ENCODE measurements at regions not wholly inside any gene's neighbourhood (a gene's known extent, or its start where the extent isn't known, plus 50 kb on each side); places are given as distances from the start of the nearest gene placed in this dataset.
"Not testable (repeated sequence)": the region's sequence is repeated elsewhere in the genome, so short reads cannot be mapped to it uniquely, and the experiment has no call there.

- no peak for DNase-seq
Observed at GRCh38 chr3:165716592-165716991, 120.6 kb downstream of the BCHE start.

DNA sequence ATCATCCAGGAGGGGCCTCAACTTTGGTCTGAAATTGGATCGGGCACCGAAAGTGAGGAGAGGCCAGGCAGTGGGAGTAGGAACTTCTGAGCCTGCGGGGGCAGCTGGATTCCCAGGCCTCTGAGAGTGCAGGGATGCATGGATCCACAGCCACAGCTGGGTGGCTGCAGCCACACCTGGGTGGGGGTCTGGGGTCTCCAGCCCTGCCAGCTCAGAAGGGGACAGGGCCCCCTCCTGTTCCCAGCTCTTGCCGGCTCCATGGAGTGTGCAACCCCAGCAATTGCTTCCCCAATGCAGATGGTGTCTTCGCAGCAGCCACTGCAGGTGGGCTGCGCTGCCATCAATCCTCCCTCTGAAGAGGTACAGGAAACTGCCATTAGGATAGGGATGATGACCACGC, 123.7 kb downstream of the BCHE start:
- DNase-seq, result no peak

- no peak for DNase-seq
Observed at GRCh38 chr3:165712382-165712781, 124.8 kb downstream of the BCHE start.

DNA sequence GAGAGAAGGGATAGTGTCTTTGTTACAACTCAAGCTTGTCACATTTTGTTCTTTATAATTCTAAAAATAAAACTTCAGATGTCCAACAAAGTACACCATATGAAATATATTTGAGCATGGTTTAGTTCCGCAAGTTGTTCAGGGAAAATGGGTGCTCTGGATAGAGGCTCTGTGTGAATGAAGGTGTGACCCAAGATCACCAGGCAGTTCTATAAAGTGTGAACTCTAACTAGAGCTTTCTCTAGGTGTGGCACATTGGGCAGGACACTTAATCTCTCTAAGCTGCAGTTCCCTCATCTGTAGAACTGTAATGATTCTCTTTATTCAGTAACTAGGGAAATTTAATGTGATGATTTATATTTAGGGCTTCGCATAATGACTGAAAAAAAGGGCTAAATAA, 139.3 kb downstream of the BCHE start:
- DNase-seq, result no peak

- no peak for DNase-seq
Observed at GRCh38 chr3:165696496-165696895, 140.7 kb downstream of the BCHE start.

DNA sequence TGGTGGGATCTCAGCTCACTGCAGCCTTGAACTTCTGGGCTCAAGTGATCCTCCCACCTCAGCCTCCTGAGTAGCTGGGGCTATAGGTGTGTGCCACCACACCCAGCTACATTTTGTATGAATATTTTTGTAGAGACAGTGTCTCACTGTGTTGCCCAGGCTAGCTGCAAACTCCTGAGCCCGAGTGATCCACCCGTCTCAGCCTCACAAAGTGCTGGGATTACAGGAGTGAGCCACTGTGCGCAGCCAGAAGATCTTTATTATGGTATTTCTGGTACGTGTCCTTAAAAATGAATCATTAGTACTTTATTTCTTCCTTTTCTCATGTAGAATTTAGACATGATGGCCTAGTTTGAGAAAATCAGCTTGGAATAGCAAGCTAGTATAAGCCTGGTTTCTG, 153.3 kb downstream of the BCHE start:
- DNase-seq, result no peak

GRCh38 chr3:165682734-165683133, 154.5 kb downstream of the BCHE start:
- DNase-seq, result no peak

- no peak for DNase-seq
Observed at GRCh38 chr3:165669967-165670366, 167.3 kb downstream of the BCHE start.

GRCh38 chr3:165669504-165669903, 167.7 kb downstream of the BCHE start:
- DNase-seq, result no peak

DNA sequence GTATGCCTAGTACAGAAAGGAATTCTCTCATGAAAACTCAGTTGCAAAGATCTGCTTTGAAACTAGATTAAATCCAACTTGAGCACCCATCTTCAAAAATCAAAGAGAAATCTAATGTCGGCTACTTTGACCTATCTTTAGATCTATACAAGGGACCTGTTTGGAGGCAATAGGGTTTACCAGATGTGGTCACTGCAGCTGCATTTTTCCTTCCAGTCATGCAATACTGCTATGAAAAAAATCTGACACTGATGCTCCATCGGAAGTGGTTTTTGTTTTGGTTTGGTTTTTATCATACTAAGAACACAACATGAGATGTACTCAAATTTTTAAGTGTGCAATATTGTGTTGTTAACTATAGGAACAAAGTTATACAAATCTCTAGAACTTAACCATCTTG, 169.5 kb downstream of the BCHE start:
- no peak for DNase-seq

DNA sequence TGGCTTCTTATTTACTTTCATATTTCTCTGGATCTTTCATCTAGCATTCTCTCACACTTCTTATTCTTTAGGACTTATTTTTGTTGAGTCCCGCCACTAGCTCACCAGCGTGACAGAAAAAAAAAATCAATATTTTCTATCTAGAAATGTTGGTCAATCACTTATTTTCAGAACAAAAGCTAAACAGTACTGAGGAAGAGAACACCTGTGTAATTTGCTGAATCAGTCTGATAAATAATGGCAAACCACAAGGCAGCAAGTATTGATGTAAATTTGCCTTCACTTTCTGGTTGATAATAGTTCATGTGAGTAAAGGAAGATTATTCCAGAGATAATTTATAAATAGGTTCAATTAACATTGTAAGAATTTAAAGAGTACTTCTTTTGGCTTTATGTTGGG, 179.2 kb downstream of the BCHE start:
- DNase-seq, result no peak

DNA sequence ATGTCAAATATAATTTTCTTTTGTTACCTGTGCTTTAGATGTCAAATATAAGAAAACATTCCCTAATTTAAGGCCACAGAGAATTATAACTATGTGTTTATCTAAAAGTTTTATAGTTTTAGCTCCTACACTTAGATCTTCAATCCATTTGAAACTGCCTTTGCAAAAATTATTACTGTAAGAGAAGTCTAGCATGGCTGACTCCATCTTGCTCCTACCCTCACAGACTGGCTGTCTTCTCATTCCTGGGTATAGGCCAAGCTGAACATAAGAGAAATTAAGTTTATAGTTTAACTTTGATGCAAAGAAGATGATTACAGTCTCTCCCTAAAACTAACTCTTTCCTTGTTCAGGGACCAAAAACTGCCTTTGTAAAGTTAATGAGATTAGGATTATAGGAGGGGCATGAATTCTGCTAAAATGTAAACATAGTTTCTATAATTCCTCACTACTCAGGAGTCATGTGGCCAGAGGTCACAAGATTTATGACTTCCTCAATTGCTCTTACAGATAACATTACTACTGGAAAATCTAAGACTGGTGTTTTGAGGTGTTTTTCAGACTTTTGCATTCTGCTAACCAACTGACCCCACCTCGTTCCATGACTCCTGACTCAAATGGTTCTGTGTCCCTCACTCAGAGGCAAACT, 184.0 kb downstream of the BCHE start:
- DNase-seq, result no peak

GRCh38 chr3:165649282-165649681, 187.9 kb downstream of the BCHE start:
- not testable (repeated sequence) for DNase-seq

DNA sequence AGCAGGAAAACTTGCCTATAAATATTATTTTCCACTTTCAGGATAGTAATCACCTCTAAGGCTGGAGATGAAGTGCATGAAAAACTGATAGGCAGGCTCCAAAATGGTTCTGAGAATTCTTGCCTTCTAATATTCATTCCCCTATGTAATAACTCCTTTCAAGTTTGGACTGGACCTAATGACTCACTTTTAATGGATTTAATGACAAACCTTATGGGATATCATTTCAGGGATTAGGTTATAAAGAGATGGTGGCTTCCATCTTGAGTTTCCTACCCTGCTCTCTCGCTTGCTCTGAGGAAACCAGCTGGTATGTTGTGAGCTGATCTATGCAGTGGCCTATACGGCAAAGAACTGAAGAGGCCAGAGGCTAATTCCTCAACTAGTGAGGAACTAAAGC, 192.0 kb downstream of the BCHE start:
- no peak for DNase-seq

DNA sequence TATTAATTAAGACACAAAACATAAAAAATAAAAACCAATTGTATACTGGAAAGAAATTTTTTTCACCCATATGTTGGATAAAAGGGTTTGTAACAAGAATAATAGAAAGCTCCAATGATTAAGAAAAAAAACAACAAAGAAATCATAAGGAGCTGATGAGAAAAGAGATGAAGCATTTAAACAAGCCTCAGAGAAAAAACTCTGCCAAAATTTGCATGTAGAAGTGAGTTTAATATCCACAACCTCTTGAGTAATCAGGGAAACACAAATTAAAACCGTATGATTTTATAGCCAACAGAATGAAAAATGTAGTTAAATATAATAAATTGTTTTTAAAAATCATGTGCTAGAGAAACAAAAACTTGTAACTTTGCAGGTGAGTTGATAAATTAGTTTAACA, 192.9 kb downstream of the BCHE start:
- no peak for DNase-seq

GRCh38 chr3:165643425-165643824, 193.8 kb downstream of the BCHE start:
- peak in 1 of 2 experiments; percentile 51 for DNase-seq

GRCh38 chr3:165642761-165643420, 194.3 kb downstream of the BCHE start:
- DNase-seq, result peak; percentile 77 to 97

DNA sequence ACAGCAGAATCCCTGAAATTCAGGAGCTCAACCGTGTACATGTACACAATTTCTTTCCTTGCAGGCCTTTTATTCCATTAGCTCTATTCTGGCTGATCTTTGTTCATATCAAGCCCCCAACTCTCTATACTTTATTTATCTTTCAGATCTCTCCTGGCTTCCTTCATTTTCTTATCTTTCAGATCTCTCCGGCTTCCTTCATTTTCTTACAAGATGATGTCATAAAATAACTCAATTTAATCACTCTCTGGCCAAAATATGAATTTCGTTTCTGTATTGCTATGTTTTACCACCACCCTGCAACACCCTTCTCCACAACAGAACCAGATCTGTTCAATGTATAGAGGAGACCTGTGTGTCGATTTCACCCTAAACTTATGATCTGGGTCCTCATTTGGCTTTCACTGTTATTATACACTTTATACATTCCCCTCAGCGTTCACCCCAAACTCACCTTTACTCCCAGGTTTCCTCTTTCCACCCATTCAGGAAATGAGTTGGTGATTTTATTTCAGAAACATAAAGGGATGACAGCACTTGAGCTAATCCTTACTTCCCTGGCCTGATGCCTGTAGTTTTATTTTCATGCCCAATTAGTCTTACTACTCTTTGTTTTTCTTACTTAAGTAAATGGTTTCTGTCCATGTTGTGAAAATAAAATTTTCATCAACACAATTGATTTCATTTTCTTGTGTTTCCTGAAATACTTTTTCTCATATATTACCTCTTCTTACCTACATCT, 195.5 kb downstream of the BCHE start:
- DNase-seq, result no peak

DNA sequence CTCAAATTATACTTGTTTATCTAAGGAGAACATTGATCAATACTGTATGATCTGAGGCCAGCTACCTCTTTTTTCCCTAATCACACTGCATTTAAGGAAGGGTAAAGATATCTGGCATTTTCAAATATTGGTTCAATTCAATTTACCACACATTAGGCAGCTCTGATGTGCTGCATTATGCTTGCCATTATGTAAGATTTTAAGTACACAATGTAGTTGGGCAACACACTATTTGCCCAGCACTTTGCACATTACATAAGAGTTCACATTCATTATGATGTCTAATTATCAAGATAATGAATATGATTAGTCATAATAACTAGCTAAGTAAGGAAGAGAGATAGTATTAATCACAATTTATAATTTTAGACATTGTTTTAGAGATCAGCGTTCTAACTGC, 196.3 kb downstream of the BCHE start:
- DNase-seq, result no peak

GRCh38 chr3:165640031-165640430, 197.2 kb downstream of the BCHE start:
- no peak for DNase-seq

- DNase-seq, result no peak
Observed at GRCh38 chr3:165638034-165638433, 199.2 kb downstream of the BCHE start.

- no peak for DNase-seq
Observed at GRCh38 chr3:165636684-165637015, 200.6 kb downstream of the BCHE start.

DNA sequence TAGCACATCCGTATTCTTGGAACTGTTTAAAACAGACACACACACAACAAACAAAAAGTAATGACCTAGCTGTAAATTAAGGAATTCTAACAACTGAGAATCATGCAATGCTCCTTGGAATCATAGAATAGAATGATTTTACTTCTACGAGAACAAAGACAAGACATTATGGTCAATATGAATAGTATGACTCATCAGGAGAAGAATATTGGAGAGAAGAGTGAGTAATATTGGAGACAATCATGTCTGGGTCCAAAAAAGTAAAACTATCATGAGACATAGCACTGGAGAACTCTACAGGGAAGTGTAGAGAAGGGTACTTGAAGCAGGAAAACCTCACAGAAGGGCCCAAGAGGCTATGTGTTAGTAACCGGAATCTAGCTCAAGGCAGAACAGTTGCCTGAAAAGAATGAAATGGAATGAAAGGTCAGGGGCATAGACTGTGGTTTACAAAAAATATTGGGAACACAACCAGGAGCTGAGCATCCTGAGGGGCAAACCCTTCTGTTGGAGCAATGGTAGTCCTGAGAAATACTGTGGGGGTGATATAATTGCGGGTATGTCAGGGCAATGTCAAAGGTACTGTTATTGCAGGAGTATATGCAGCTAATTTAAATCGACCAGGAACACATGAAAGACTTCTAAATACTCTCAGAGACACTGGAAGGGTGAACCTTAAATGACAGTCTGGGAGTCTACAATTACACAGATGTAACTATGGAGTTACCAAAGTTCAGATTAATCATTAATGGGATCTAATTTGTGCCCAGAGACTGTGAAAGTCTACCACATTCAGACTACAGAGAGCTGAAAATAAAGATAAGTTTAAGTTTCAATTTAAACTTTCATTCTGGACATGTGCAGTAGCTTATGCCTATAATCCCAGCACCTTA, 201.2 kb downstream of the BCHE start:
- no peak for DNase-seq
